ENCODE measurements at regions not wholly inside any gene's neighbourhood (a gene's known extent, or its start where the extent isn't known, plus 50 kb on each side); places are given as distances from the start of the nearest gene placed in this dataset.

DNA sequence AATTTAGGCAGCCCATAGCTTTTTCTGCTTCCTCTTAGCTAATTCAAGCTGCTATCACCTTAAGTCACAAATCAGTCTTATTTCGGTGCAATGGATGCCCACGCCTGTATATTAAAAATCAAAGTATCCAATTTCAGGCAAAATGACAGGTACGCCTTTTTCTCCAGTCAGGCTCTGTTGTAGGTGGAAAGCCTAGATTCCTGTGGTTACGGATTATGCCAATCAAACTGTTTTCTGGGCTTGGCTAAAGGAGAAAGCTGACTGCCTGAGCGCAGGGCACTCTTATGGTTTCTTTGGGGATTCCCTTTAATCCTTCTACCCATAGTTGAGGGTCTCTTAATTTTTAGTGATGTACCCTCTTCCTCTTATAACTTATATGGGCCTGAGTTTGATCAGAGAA, 550.5 kb downstream of the PDHA2 start:
- Histone ChIP-seq H3K4me1 (ENCODE audit: control insufficient read depth, insufficient read depth, low read length) (no peaks in the 10 kb centered on the region), H3K23ac (ENCODE audit: low read depth, low read length) (no peak overlapping the region), H3K9me3 (ENCODE audit: control insufficient read depth, insufficient read depth, low read length) (0 out of 2 replicates have a peak, but pooled peaks cover 2% of the 10 kb centered on the region), H3K27ac (ENCODE audit: insufficient read depth, low read length) (no peak overlapping the region), H3K14ac (replicated peaks; ENCODE audit: low read depth, low read length) (no peak overlapping the region), H3K27me3 (ENCODE audit: control insufficient read depth, insufficient read depth, low read length) (no peaks in the 10 kb centered on the region), H2AFZ (replicated peaks; ENCODE audit: low read length, poor library complexity) (no peak overlapping the region), H2BK120ac (ENCODE audit: low read depth, low read length) (no peak overlapping the region), H3K56ac (ENCODE audit: extremely low read depth, insufficient read depth, low read length) (no peak overlapping the region), H3K79me1 (ENCODE audit: low read depth in 1 of 2, low read length in 2 of 2) (no peaks in the 10 kb centered on the region), H4K8ac (ENCODE audit: low read depth in 2 of 2, low read length in 2 of 2) (no peak overlapping the region), H3K4me3 (ENCODE audit: insufficient read depth, low read depth, low read length) (no peak overlapping the region), H2AK9ac (replicated peaks; ENCODE audit: low read depth, low read length, poor library complexity) (no peak overlapping the region), H2BK20ac (ENCODE audit: low read depth, low read length) (no peak overlapping the region), H2BK15ac (ENCODE audit: low read depth, low read length) (no peak overlapping the region), H3K4me2 (ENCODE audit: low read depth, low read length) (no peak overlapping the region), H3K9ac (ENCODE audit: low read depth, low read length) (no peak overlapping the region), H3K4ac (ENCODE audit: low read depth, low read length) (no peak overlapping the region), H4K20me1 (ENCODE audit: insufficient read depth, low read length) (no peaks in the 10 kb centered on the region), H2BK5ac (ENCODE audit: low read depth, low read length, poor library complexity, severe bottlenecking) (no peak overlapping the region), H4K91ac (ENCODE audit: insufficient read depth, low read depth, low read length) (no peak overlapping the region), H3K9me1 (ENCODE audit: insufficient read depth, low read length) (no peaks in the 10 kb centered on the region), H3K18ac (ENCODE audit: low read depth, low read length) (no peak overlapping the region), H2AK5ac (ENCODE audit: low read depth, low read length) (no peak overlapping the region), H3K36me3 (ENCODE audit: control insufficient read depth, insufficient read depth, low read length) (no peaks in the 10 kb centered on the region), H4K5ac (ENCODE audit: low read depth, low read length) (no peak overlapping the region)
- in situ Hi-C loops (cut with MboI; ENCODE audit: low sequenced_read_pairs), result no loop called here
- ChIA-PET CTCF (no interaction called here), POLR2A (ENCODE audit: unreplicated experiment) (no interaction called here)
- no peak for ATAC-seq (ENCODE audit: low read depth)
- no peak for TF ChIP-seq RCOR1 (IDR thresholded peaks at IDR 0.05; ENCODE audit: insufficient replicate concordance, low read length)
- TF ChIP-seq FOS (IDR thresholded peaks at IDR 0.05; ENCODE audit: low read depth, low read length), result no peak
- no peak for TF ChIP-seq SMC3 (IDR thresholded peaks at IDR 0.05; ENCODE audit: low read depth, low read length)
- no peak for TF ChIP-seq MAFK (IDR thresholded peaks at IDR 0.05; ENCODE audit: low read depth, low read length)
- no peak for TF ChIP-seq CHD1 (IDR thresholded peaks at IDR 0.05; ENCODE audit: low read depth, low read length)
- no peak for TF ChIP-seq MAZ (IDR thresholded peaks at IDR 0.05; ENCODE audit: borderline replicate concordance, low read depth, low read length)
- TF ChIP-seq, protein P1, sequence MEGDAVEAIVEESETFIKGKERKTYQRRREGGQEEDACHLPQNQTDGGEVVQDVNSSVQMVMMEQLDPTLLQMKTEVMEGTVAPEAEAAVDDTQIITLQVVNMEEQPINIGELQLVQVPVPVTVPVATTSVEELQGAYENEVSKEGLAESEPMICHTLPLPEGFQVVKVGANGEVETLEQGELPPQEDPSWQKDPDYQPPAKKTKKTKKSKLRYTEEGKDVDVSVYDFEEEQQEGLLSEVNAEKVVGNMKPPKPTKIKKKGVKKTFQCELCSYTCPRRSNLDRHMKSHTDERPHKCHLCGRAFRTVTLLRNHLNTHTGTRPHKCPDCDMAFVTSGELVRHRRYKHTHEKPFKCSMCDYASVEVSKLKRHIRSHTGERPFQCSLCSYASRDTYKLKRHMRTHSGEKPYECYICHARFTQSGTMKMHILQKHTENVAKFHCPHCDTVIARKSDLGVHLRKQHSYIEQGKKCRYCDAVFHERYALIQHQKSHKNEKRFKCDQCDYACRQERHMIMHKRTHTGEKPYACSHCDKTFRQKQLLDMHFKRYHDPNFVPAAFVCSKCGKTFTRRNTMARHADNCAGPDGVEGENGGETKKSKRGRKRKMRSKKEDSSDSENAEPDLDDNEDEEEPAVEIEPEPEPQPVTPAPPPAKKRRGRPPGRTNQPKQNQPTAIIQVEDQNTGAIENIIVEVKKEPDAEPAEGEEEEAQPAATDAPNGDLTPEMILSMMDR (conservative IDR thresholded peaks at IDR 0.05; ENCODE audit: low read depth, low read length), result no peak
- TF ChIP-seq MXI1 (IDR thresholded peaks at IDR 0.05; ENCODE audit: borderline replicate concordance, low read depth, low read length), result no peak
- no peak for TF ChIP-seq BHLHE40 (IDR thresholded peaks at IDR 0.05; ENCODE audit: low read depth, low read length)
- TF ChIP-seq, protein P2, sequence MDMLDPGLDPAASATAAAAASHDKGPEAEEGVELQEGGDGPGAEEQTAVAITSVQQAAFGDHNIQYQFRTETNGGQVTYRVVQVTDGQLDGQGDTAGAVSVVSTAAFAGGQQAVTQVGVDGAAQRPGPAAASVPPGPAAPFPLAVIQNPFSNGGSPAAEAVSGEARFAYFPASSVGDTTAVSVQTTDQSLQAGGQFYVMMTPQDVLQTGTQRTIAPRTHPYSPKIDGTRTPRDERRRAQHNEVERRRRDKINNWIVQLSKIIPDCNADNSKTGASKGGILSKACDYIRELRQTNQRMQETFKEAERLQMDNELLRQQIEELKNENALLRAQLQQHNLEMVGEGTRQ (IDR thresholded peaks at IDR 0.05; ENCODE audit: low read depth, low read length), result no peak
- dilution Hi-C loops (cut with HindIII; ENCODE audit: low sequenced_read_pairs, unreplicated experiment), result no loop called here
- BruUV-seq (replicated peaks), result no TSS peak
- DNase-seq, result no peak
- WGBS, 2 experiments (ENCODE audit: extremely low coverage in 2 of 2, insufficient read length in 1 of 2), result no CpG with 5 or more reads among the region's 5 CpGs
- intact Hi-C loops (cut with micrococcal nuclease), result no loop called here
